ENCODE measurements at regions not wholly inside any gene's neighbourhood (a gene's known extent, or its start where the extent isn't known, plus 50 kb on each side); places are given as distances from the start of the nearest gene placed in this dataset.

- no peak for DNase-seq
Measured at GRCh38 chr4:123846092-123846491, 449.5 kb downstream of the SPRY1 start.

GRCh38 chr4:123846561-123846960 lies 450.0 kb downstream of the SPRY1 start:
- no peak for DNase-seq

DNA sequence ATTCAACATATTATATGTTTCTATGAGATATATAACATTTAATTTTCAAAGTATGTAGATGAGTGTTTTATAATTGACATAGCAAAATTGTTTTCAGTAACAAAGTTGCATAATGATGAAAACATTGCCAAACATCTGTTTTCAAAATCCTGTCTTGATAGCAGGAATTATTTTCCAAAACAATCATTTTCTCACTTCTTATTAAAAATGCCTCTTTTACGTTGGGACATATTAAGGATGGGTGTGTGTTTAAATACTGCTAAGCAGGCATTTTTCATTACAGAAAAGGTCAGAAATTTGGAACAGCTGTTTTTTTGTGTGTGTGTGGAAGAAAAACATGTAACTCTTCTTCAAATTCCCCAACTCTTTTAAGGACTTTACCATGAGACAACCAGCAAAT lies 452.0 kb downstream of the SPRY1 start:
- no peak for DNase-seq

GRCh38 chr4:123849495-123849894 lies 452.9 kb downstream of the SPRY1 start:
- no peak for DNase-seq

DNA sequence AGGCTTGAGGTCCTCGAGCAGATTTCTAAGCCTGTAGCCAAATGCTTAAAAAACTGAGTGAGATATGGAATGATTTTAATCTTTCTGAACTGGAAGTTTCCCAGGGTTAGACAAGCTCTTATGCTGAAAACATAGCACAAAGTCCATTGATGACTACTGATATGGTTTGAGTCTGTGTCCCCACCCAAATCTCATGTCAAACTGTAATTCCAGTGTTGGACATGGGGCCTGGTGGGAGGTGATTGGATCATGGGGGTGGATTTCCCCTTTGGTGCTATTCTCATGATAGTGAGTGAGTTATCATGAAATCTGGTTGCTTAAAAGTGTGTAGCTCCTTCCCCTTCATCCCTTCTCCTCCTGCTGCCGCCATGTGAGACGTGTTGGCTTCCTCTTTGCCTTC lies 454.9 kb downstream of the SPRY1 start:
- no peak for DNase-seq

DNA sequence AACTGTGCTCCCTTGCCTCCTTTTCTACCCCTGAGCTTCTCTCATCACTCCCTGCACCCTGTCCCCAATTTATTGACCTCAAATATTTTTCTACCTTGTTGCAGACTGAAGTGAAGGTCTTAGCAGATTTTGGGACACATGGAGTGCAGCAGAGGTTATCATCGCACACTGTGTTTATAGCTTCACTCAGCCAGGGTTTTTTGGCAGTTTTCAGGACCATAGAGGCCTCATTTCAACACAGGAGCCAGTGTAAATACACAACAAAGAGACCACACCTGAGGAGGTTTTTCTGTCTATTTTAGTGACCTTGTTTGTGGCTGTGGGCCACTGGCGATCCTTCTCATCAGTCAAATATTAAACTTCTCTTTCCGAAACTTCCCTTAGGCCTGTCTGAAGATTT lies 457.1 kb downstream of the SPRY1 start:
- no peak for DNase-seq

GRCh38 chr4:123856689-123857545 lies 460.3 kb downstream of the SPRY1 start:
- peak; percentile 28 to 58 (median 50) for DNase-seq

DNA sequence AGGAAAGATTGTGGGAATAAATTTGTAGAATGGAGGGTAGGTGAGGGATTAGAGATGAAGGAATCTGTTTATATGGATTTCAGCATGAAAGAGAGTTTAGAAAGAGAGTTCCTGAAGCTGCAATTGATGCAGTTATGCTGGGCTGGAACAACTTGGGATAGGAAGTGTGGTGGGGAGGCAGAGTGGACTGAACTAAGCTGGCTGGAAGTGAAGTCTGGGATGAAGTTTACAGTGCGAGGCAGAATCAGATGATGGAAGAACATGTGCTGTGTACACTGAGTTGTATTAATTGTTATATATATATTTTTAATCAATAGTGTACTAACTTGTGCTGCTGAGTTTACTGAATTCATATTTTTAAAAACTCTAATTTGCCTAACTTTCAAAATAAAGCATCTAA lies 461.9 kb downstream of the SPRY1 start:
- DNase-seq = no peak

DNA sequence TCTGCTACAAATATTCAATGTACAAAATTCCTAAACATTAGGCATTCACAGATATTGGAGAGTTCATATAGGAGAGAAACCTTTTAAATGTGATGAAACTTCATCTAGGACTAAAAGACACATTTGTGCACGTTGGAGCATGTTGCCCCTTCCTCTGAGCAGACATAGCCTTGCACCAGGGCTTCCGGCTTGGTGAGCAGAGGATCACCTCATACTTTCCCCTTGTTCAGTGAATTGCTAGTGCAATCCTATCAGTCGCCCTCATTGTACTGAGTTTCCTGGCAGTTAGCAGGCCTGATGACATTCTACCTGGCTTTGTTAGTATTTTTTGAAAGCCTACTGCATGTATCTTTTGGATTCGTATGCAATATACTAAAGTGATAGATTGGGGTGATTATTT lies 466.2 kb downstream of the SPRY1 start:
- no peak for DNase-seq

DNA sequence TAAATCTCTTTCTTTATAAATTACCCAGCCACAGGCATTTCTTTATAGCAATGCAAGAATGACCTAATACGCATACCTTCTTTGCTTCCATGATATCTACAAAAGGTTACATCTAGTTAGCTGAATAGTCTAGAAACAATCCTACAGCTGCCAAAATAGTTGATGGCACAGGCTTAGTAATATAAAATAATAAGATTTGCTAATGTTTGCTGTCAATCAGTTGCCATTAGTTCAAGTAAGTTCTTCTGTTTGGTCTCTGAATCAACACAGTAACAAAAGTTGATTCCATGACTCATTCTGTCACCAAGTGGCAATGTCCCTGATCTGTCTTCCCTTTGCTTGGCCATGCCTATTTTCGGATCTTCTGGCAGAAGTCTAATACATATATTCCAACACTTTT lies 470.2 kb downstream of the SPRY1 start:
- no peak for DNase-seq

GRCh38 chr4:123867910-123868587 lies 471.5 kb downstream of the SPRY1 start:
- DNase-seq = peak in 1 of 4 experiments; percentile 6

- DNase-seq = no peak
Measured at GRCh38 chr4:123869286-123870215, 473.0 kb downstream of the SPRY1 start.

GRCh38 chr4:123870216-123870876 lies 473.8 kb downstream of the SPRY1 start:
- DNase-seq = no peak

GRCh38 chr4:123871341-123871740 lies 474.7 kb downstream of the SPRY1 start:
- peak; percentile 34 to 62 (median 44) for DNase-seq

- no peak for DNase-seq
Measured at GRCh38 chr4:123874063-123874462, 477.5 kb downstream of the SPRY1 start.

DNA sequence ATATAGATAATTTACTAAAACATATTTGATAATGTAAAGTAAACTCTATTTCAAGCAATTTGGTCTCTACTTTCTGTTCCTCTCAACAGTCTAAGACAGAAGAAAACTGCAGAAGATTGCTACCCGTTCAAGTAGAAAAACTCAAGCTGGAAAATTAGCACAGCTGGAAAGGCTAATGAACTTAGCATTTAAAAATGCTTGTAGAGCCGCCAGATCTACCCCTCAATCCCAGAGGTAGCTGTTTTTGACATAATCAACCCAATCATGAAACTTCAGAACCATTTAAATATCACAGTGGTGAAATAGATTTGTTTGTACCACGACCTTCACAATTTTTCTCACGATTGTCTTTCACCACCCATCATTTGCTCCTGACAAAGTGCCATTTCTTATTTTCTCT lies 479.5 kb downstream of the SPRY1 start:
- DNase-seq = no peak

DNA sequence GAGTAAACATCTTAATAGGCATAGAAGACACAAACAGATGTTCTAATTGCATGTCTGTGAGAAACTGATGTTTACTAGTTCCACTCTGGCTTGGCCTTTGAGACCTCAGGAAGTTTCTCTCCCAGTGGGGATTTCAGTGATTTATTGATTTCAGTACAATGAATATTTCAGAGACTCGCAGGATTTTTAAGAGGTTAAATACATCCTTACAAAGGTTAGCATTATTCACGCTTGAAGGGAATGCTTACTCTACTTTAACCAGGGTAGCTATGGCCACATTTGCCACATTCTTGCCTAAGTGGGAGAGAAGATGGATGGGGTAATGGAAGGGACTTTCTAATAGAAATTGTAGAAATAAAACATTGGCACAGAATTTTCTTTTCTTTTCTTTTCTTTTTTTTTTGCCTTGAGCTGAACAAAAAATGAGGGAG lies 480.1 kb downstream of the SPRY1 start:
- DNase-seq = no peak

GRCh38 chr4:123877551-123877950 lies 481.0 kb downstream of the SPRY1 start:
- no peak for DNase-seq

- no peak for DNase-seq
Measured at GRCh38 chr4:123878976-123879375, 482.4 kb downstream of the SPRY1 start.

GRCh38 chr4:123880631-123881030 lies 484.0 kb downstream of the SPRY1 start:
- no peak for DNase-seq

DNA sequence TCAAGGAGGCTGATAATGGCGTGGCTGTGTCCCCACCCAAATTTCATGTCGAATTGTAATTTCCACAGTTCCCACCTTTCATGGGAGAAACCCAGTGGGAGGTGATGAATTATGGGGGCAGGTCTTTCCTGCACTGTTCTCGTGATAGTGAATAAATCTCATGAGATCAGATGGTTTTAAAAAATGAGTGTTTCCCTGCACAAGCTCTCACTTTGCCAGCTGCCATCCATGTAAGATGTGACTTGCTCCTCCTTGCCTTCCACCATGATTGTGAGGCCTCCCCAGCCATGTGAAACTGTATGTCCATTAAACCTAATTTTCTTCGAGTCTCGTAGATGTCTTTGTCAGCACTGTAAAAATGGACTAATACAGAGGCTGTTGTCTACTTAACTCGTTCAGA lies 488.3 kb downstream of the SPRY1 start:
- no peak for DNase-seq

DNA sequence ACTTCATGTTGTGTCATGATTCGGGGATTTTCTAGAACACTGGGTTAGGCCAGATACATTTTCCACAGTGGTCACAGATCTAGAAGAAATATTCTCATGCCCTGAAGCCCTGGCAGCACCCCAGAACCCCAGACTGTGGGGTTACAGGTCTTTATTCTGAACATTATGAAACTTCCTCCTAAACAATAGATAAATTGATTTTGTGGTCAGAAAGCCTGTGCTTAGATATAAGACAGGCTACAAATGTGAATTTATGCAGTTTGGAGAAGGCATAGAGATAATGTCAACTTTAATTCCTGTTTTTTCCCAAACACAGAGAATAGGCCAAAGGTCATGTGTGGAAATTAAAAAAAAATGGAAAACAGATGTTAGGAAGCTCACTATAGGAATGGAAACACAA lies 492.9 kb downstream of the SPRY1 start:
- DNase-seq = no peak

Data from suppressor macrophage (primary cell).